GM23338 (cell line): ENCODE measurements at regions not wholly inside any gene's neighbourhood (a gene's known extent, or its start where the extent isn't known, plus 50 kb on each side); places are given as distances from the start of the nearest gene placed in this dataset.

Experiments
- CREB1 ChIP-seq: fragments of 250-450 bp; sonication (Bioruptor Pico); IDR thresholded peaks from 2 replicates; pipeline ENCODE4 v1.5.0; 2020; ENCODE audit warnings: low read depth, mild to moderate bottlenecking, moderate library complexity
- CTCF ChIP-seq, 2 experiments: fragments of 200-600 bp in 1 of 2; sonication (generic) in 1 of 2; conservative IDR thresholded peaks; 2 replicates each; pipeline versions ENCODE4 v1.5.1 to v1.6.1; 2016 to 2017; ENCODE audit warnings: antibody characterized with exemption in 2 of 2, low read depth in 2 of 2, mild to moderate bottlenecking in 2 of 2, moderate library complexity in 1 of 2
- EZH2 ChIP-seq: fragments of 200-600 bp; sonication (generic); IDR thresholded peaks from one replicate; pipeline ENCODE4 v1.8.0; 2017; ENCODE audit warnings: antibody characterized with exemption, mild to moderate bottlenecking, low read depth; ENCODE audit not compliant: unreplicated experiment
- EZH2phosphoT487 ChIP-seq: fragments of 200-600 bp; sonication (generic); IDR thresholded peaks from one replicate; pipeline ENCODE4 v1.8.1; 2018; ENCODE audit warnings: antibody characterized with exemption; ENCODE audit not compliant: unreplicated experiment
- JUNB ChIP-seq: IDR thresholded peaks from one replicate; pipeline ENCODE4 v1.6.1; 2016; ENCODE audit warnings: antibody characterized with exemption; ENCODE audit not compliant: unreplicated experiment
- POLR2AphosphoS5 ChIP-seq: IDR thresholded peaks from 2 replicates; pipeline ENCODE4 v1.6.1; 2016; ENCODE audit warnings: antibody characterized with exemption, low read depth
- REST ChIP-seq: IDR thresholded peaks from one replicate; pipeline ENCODE4 v1.6.1; 2018; ENCODE audit warnings: antibody characterized with exemption; ENCODE audit not compliant: unreplicated experiment
- ZNF114 ChIP-seq: fragments of 250-450 bp; sonication (Bioruptor Pico); IDR thresholded peaks from 2 replicates; pipeline ENCODE4 v1.5.0; 2020; ENCODE audit warnings: mild to moderate bottlenecking, moderate library complexity
- ZNF331 ChIP-seq: fragments of 250-450 bp; sonication (Bioruptor Pico); IDR thresholded peaks from 2 replicates; pipeline ENCODE4 v1.5.0; 2020; ENCODE audit warnings: low read depth, mild to moderate bottlenecking, moderate library complexity
- ZNF462 ChIP-seq: fragments of 250-450 bp; sonication (Bioruptor Pico); IDR thresholded peaks from 2 replicates; pipeline ENCODE4 v1.5.0; 2020; ENCODE audit warnings: mild to moderate bottlenecking, moderate library complexity

GRCh38 chrX:46340696-46341095, 204.5 kb downstream of the ZNF674 start:
- TF ChIP-seq CTCF (conservative IDR thresholded peaks at IDR 0.05; ENCODE audit: low read depth in 2 of 2): no peak
- TF ChIP-seq POLR2AphosphoS5: no peak
- no peak for TF ChIP-seq EZH2phosphoT487
- no peak for TF ChIP-seq EZH2
- no peak for TF ChIP-seq JUNB
- no peak for TF ChIP-seq ZNF462 (CRISPR knock-in tag)
- no peak for TF ChIP-seq REST
- TF ChIP-seq ZNF114: no peak
- no peak for TF ChIP-seq CREB1 (CRISPR knock-in tag)
- TF ChIP-seq ZNF331 (CRISPR knock-in tag): no peak
